Pancreas (tissue), 10 donors: ENCODE measurements at regions not wholly inside any gene's neighbourhood (a gene's known extent, or its start where the extent isn't known, plus 50 kb on each side); places are given as distances from the start of the nearest gene placed in this dataset.

Source experiments
- ATAC-seq, 4 donors: fragments of 200-7000 bp; cut with Tn5 transposase; one replicate each; pipeline versions ENCODE4 v1.8.0 to v1.9.1; 2020; ENCODE audit warnings: mild to moderate bottlenecking in 4 of 4, moderate library complexity in 4 of 4
- DNase-seq, 6 donors: peaks; one replicate each; pipeline ENCODE4 v3.0.0-alpha.2; 2020
- FAIRE-seq: peaks from 2 replicates; lab custom pipeline; 2012; peaks lifted over from hg19 to GRCh38; lab: Jason Lieb, UNC
- H3K27ac ChIP-seq, 4 donors: fragments of 200-600 bp; sonication (generic); 1 replicate in 3 of 4; 2 replicates in 1 of 4; pipeline versions ENCODE4 v1.5.0 to v1.8.0; 2020
- H3K27me3 ChIP-seq, 4 donors: fragments of 200-600 bp; one replicate each; pipeline ENCODE4 v1.8.0; 2021
- H3K36me3 ChIP-seq, 3 donors: fragments of 200-600 bp; sonication (generic) in 1 of 3; one replicate each; pipeline versions ENCODE4 v1.5.0 to v1.8.0; 2020 to 2021
- H3K4me1 ChIP-seq, 3 donors: fragments of 200-600 bp; one replicate each; pipeline ENCODE4 v1.8.0; 2021
- H3K4me3 ChIP-seq, 4 donors: fragments of 200-600 bp; sonication (generic) in 2 of 4; one replicate each; pipeline versions ENCODE4 v1.5.0 to v1.8.0; 2020 to 2021
- H3K9me3 ChIP-seq, 4 donors: fragments of 200-600 bp; one replicate each; pipeline ENCODE4 v1.8.0; 2021
- CTCF ChIP-seq, 4 donors: fragments of 200-600 bp; sonication (generic) in 3 of 4; IDR thresholded peaks; one replicate each; pipeline versions ENCODE4 v1.5.0 to v1.8.0; 2021; ENCODE audit warnings: antibody characterized with exemption in 4 of 4
- WGBS, 2 donors: extraction: QIAGEN DNeasy Blood & Tissue Kit; methylation state at CpG; one replicate each; pipeline ENCODE4 v1.1.7; 2013; 5-methylcytosine and 5-hydroxymethylcytosine counted together
- intact Hi-C, 3 donors: fragments of 100-400 bp; cut with DNase I; formaldehyde crosslinking; loops; one replicate each; pipeline versions ENCODE4 v1.11.1 to v1.14.2; 2022
- donor health status: healthy with polysubstance abuse.
- donor health status: DM: no; HTN: no; CAD: no; lungs with moderate emphysema.
- donor health status: DM: no; HTN: no; CAD: no.
- donor health status: control.
- donor health status: control.
- donor health status: Bipolar disorder and iron deficiency.
- donor health status: DM: yes; HTN: yes; CAD: no.
- donor health status: DM: no; HTN: no; CAD: no.
- donor health status: DM: no; HTN: no; CAD: no.
- donor health status: DM: yes; HTN: yes; CAD: no.

DNA sequence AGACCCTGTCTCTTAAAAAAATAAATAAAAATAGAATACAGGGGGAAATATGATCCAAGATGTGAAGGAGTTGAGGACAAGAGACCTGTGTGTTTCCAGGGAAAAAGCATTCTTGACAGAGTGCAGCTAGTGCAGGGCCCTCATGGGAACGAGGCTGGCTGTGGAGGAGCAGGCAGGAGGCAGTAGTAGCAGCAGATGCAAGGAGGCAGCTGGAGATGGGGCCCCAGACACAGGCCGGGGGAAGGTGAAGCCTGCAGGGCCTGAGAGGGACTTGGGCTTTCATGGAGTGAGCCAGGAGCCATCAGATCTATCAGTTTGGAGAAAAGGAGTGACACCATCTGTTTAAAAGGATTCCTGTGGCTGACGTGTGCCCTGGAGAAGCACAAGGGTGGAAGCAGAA is 71.4 kb upstream of the ZNF438 start:
- FAIRE-seq, result no peak
- WGBS, 2 donors, result 55 to 61% methylated on average over 3 of the region's 3 CpGs
- no peak overlapping the region for H3K4me3 ChIP-seq
- intact Hi-C loops, result no loop called here
- no peak for TF ChIP-seq CTCF (IDR thresholded peaks at IDR 0.05)
- ATAC-seq, result no peak
- H3K9me3 ChIP-seq, result no peaks in the 10 kb centered on the region
- no peak for DNase-seq
- no peaks in the 10 kb centered on the region for H3K36me3 ChIP-seq
- no peaks in the 10 kb centered on the region for H3K4me1 ChIP-seq
- no peaks in the 10 kb centered on the region for H3K27me3 ChIP-seq
- no peak overlapping the region for H3K27ac ChIP-seq

DNA sequence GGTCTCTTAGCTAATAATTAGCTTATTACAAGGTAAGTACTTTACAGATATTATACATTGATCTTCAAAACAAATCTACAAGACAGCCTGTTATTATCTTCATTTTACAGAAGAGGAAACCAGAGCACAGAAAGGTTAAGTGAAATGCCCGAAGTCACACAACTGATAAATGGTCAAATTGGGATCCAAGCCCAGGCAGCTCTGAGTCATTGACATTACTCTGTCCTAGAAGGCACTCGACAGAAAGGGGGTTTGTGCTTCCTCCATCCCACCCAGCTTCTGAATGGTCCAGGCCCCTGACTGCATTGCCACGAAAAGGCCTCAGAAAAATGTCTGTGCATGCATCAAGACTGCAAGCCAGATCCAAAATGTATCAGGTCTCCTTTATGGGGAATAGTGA is 81.3 kb upstream of the ZNF438 start:
- TF ChIP-seq CTCF (IDR thresholded peaks at IDR 0.05), result no peak
- no peaks in the 10 kb centered on the region for H3K27me3 ChIP-seq
- no peak for DNase-seq
- H3K36me3 ChIP-seq, result no peaks in the 10 kb centered on the region
- 64 to 70% methylated on average over 3 of the region's 3 CpGs for WGBS, 2 donors
- intact Hi-C loops, result no loop called here
- no peaks in the 10 kb centered on the region for H3K4me1 ChIP-seq
- no peak overlapping the region for H3K4me3 ChIP-seq
- ATAC-seq, result no peak
- no peaks in the 10 kb centered on the region for H3K9me3 ChIP-seq
- H3K27ac ChIP-seq, result no peak overlapping the region
- FAIRE-seq, result no peak

DNA sequence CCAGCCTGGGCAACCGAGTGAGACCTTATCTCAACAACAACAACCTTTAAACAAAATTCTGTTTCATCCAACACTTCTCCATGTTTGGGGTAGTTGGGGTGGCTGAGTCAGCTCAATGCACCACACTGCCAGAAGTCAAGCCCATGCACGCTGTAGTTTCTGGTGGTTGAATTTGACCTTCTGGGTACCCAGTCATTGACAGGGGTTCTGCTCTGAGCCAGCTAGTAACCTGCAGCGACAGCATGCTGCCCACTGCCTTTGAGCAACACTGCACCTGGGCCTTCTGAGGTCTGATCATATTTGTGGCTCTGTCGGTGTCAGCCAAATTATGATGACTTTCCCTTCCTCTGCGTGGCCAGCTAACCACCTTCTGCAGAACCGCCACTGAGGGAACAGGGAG is 84.6 kb upstream of the ZNF438 start:
- DNase-seq (no peak), FAIRE-seq (no peak), ATAC-seq (no peak)
- TF ChIP-seq CTCF (IDR thresholded peaks at IDR 0.05), result no peak
- Histone ChIP-seq H3K4me1 (peaks cover 0 to 6% (median 0%) of the 10 kb centered on the region in 3 donors), H3K27me3 (no peaks in the 10 kb centered on the region), H3K4me3 (no peak overlapping the region), H3K27ac (no peak overlapping the region), H3K36me3 (no peaks in the 10 kb centered on the region), H3K9me3 (no peaks in the 10 kb centered on the region)
- intact Hi-C loops, result no loop called here
- WGBS, 2 donors, result 81 to 87% methylated on average over 6 of the region's 6 CpGs

DNA sequence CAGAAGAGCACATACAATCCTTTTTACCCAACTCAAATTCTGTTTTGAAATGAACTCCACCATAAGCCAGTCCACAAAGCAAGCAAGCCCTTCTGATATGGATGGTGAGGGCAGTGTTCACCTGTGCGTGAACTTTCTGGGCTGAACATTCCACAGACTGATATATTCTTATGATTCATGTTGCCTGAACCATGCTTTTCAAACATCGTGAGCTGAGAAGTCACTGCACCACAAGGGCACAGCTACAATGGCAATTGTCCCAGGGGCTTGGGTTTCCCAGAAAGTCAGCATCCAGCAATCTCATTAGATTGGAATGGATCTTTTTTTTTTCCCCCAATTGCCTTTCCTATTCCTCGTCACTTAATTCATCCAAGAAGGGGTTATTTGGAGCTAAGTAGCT is 86.9 kb upstream of the ZNF438 start:
- no peak for DNase-seq
- no peak overlapping the region for H3K27ac ChIP-seq
- H3K9me3 ChIP-seq, result no peaks in the 10 kb centered on the region
- H3K4me1 ChIP-seq, result peaks cover 0 to 17% (median 0%) of the 10 kb centered on the region in 3 donors
- no peak for FAIRE-seq
- intact Hi-C loops, result no loop called here
- H3K36me3 ChIP-seq, result no peaks in the 10 kb centered on the region
- no peak for ATAC-seq
- no peak overlapping the region for H3K4me3 ChIP-seq
- TF ChIP-seq CTCF (IDR thresholded peaks at IDR 0.05), result no peak
- H3K27me3 ChIP-seq, result no peaks in the 10 kb centered on the region
- 72 to 78% methylated on average over 3 of the region's 3 CpGs for WGBS, 2 donors

GRCh38 chr10:31120392-31120791 is 88.7 kb upstream of the ZNF438 start:
- Histone ChIP-seq H3K36me3 (no peaks in the 10 kb centered on the region), H3K9me3 (no peaks in the 10 kb centered on the region), H3K27me3 (no peaks in the 10 kb centered on the region), H3K4me3 (no peak overlapping the region), H3K4me1 (peaks cover 0 to 17% (median 0%) of the 10 kb centered on the region in 3 donors), H3K27ac (peak overlapping the region in 1 of 4 donors; percentile 22)
- TF ChIP-seq CTCF (IDR thresholded peaks at IDR 0.05), result no peak
- DNase-seq, result no peak
- intact Hi-C loops, result no loop called here
- no peak for FAIRE-seq
- no peak for ATAC-seq
- 32 to 54% methylated on average over 1 of the region's 1 CpG for WGBS, 2 donors
